ENCODE measurements at regions not wholly inside any gene's neighbourhood (a gene's known extent, or its start where the extent isn't known, plus 50 kb on each side); places are given as distances from the start of the nearest gene placed in this dataset.

DNA sequence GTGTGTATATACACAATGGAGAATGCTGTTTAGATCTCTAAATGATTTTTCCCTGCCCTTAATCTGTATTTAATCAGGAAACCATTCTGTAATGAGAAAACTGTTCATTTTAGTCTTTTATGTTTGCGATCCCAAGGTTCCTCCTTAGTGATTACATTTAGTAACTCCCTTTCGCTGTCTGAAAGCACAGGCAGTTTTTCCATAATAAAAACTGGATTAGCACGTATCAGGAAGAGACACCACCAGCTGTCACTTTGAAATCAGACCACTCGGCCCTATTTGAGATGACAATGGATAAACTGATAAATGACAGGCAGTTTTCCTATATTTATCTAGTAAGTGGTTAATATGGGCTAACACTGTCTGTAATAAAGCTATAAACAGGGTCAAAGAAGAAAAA is 370.9 kb downstream of the NR4A2 start:
- TF ChIP-seq MAX (IDR thresholded peaks at IDR 0.05; ENCODE audit: insufficient read depth, insufficient read length) (no peak), POLR2AphosphoS5 (IDR thresholded peaks at IDR 0.05; ENCODE audit: insufficient read depth, low read depth, low read length) (no peak), GATA2 (IDR thresholded peaks at IDR 0.05; ENCODE audit: insufficient read depth, insufficient read length, low read depth, low read length) (no peak), FOS (IDR thresholded peaks at IDR 0.05; ENCODE audit: borderline replicate concordance, insufficient read depth, low read length) (no peak), MYC (IDR thresholded peaks at IDR 0.05; ENCODE audit: low read depth, low read length) (no peak), POLR2A (IDR thresholded peaks at IDR 0.05; ENCODE audit: low read depth, low read length) (no peak), JUN (IDR thresholded peaks at IDR 0.05; ENCODE audit: borderline replicate concordance, insufficient read depth, insufficient read length, low read depth) (no peak), EZH2 (IDR thresholded peaks at IDR 0.05; ENCODE audit: borderline replicate concordance, low read depth, low read length, severe bottlenecking) (no peak)
- TF ChIP-seq, protein P1, sequence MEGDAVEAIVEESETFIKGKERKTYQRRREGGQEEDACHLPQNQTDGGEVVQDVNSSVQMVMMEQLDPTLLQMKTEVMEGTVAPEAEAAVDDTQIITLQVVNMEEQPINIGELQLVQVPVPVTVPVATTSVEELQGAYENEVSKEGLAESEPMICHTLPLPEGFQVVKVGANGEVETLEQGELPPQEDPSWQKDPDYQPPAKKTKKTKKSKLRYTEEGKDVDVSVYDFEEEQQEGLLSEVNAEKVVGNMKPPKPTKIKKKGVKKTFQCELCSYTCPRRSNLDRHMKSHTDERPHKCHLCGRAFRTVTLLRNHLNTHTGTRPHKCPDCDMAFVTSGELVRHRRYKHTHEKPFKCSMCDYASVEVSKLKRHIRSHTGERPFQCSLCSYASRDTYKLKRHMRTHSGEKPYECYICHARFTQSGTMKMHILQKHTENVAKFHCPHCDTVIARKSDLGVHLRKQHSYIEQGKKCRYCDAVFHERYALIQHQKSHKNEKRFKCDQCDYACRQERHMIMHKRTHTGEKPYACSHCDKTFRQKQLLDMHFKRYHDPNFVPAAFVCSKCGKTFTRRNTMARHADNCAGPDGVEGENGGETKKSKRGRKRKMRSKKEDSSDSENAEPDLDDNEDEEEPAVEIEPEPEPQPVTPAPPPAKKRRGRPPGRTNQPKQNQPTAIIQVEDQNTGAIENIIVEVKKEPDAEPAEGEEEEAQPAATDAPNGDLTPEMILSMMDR (IDR thresholded peaks at IDR 0.05; ENCODE audit: extremely low read depth in 1 of 2, insufficient read depth in 1 of 2, low read depth in 1 of 2, low read length in 2 of 2), result no peak
- CTCF ChIA-PET, result no interaction called here
- dilution Hi-C loops (cut with MboI; ENCODE audit: extremely low pct_ligation_motif_present, low sequenced_read_pairs), result no loop called here

More for the DNA sequence above, 370.9 kb downstream of the NR4A2 start:
- Histone ChIP-seq H3K9me3 (replicated peaks; ENCODE audit: control insufficient read depth, insufficient read depth, low read length) (no peaks in the 10 kb centered on the region), H4K20me1 (replicated peaks; ENCODE audit: control insufficient read depth, extremely low read depth, insufficient read depth, low read length) (no peaks in the 10 kb centered on the region), H3K27me3 (ENCODE audit: control insufficient read depth in 2 of 2, insufficient read depth in 2 of 2, low read length in 2 of 2) (no peaks in the 10 kb centered on the region), H3K9me1 (replicated peaks; ENCODE audit: control insufficient read depth, extremely low read depth, insufficient read depth, low read length) (no peaks in the 10 kb centered on the region), H3K36me3 (ENCODE audit: control insufficient read depth in 2 of 2, extremely low read depth in 1 of 2, insufficient read depth in 2 of 2, low read length in 2 of 2) (no peaks in the 10 kb centered on the region), H3K4me2 (ENCODE audit: insufficient read depth, low read length) (no peak overlapping the region), H2AFZ (ENCODE audit: low read depth, low read length) (no peak overlapping the region), H3K27ac (ENCODE audit: insufficient read depth, low read depth, low read length) (no peak overlapping the region), H3K9ac (replicated peaks; ENCODE audit: extremely low read depth, insufficient read depth, low read length) (no peak overlapping the region), H3K4me1 (ENCODE audit: control insufficient read depth, extremely low read depth, insufficient read depth, low read length) (no peaks in the 10 kb centered on the region), H3K79me2 (ENCODE audit: control insufficient read depth, insufficient read depth, low read length) (no peaks in the 10 kb centered on the region), H3K4me3 (replicated peaks in 1 of 3; ENCODE audit: insufficient read depth in 1 of 3, low read depth in 1 of 3, low read length in 3 of 3) (no peak overlapping the region)
- POLR2A ChIA-PET, result no interaction called here
- FAIRE-seq (no peak), DNase-seq (ENCODE audit: low read depth, low spot score) (no peak)
- no TSS peak for BruUV-seq (replicated peaks)
- intact Hi-C loops (cut with micrococcal nuclease), result no loop called here
